RWPE2 (cell line): ENCODE measurements at regions not wholly inside any gene's neighbourhood (a gene's known extent, or its start where the extent isn't known, plus 50 kb on each side); places are given as distances from the start of the nearest gene placed in this dataset.
"Not testable (repeated sequence)": the region's sequence is repeated elsewhere in the genome, so short reads cannot be mapped to it uniquely, and the experiment has no call there.

Experiments
- ATAC-seq: fragments of 200-7000 bp; cut with Tn5 transposase; 3 replicates; pipeline ENCODE4 v1.9.1; 2021; ENCODE audit warnings: low read depth
- DNase-seq: peaks from one replicate; pipeline ENCODE4 v3.0.0-alpha.2; 2020; ENCODE audit warnings: low spot score
- H3K27ac ChIP-seq: fragments of 450-650 bp; 2 replicates; pipeline ENCODE4 v1.5.1; 2017; ENCODE audit warnings: mild to moderate bottlenecking; ENCODE audit not compliant: poor library complexity, severe bottlenecking
- H3K27me3 ChIP-seq: fragments of 250-450 bp; sonication (Bioruptor Pico); 2 replicates; pipeline ENCODE4 v1.5.1; 2021; ENCODE audit warnings: mild to moderate bottlenecking, moderate library complexity; ENCODE audit not compliant: insufficient read depth, poor library complexity, severe bottlenecking
- H3K36me3 ChIP-seq: fragments of 250-450 bp; sonication (Bioruptor Pico); 2 replicates; pipeline ENCODE4 v1.5.1; 2020; ENCODE audit warnings: low read depth, mild to moderate bottlenecking, moderate library complexity
- H3K4me1 ChIP-seq: fragments of 250-450 bp; sonication (Bioruptor Pico); 2 replicates; pipeline ENCODE4 v1.5.1; 2021; ENCODE audit warnings: mild to moderate bottlenecking, moderate library complexity; ENCODE audit not compliant: insufficient read depth, poor library complexity, severe bottlenecking
- H3K4me3 ChIP-seq: fragments of 250-450 bp; sonication (Bioruptor Pico); 2 replicates; pipeline ENCODE4 v1.5.1; 2021; ENCODE audit warnings: mild to moderate bottlenecking, moderate library complexity; ENCODE audit not compliant: severe bottlenecking
- H3K9me3 ChIP-seq: fragments of 250-450 bp; sonication (Bioruptor Pico); 2 replicates; pipeline ENCODE4 v1.5.1; 2021; ENCODE audit warnings: mild to moderate bottlenecking, moderate library complexity; ENCODE audit not compliant: severe bottlenecking
- TF ChIP-seq, protein P1 (sequence below): fragments of 450-650 bp; IDR thresholded peaks from one replicate; pipeline ENCODE4 v1.5.1; 2017; ENCODE audit warnings: mild to moderate bottlenecking, moderate library complexity; ENCODE audit not compliant: poor library complexity, severe bottlenecking

DNA sequence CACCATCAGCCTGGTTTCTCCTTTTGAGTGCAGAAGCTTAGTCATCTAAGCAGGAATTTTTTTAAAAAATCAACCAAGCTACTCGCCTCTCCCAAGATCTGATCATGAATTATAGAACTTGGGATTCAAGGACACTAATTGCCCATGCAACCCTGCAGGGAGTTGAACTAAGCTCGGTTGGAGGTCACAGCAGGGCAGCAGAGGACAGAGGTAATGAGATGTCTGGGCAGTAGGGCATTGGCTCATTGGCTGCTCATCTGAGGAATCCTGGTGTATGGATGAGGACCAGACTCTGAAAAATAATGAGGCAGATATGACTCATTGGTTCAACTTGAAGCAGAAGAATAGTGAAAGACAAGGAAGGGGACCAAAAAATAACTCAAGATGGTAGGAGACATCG lies 111.8 kb upstream of the TLE1 start:
- Histone ChIP-seq H3K4me3 (no peak overlapping the region), H3K36me3 (no peaks in the 10 kb centered on the region), H3K9me3 (no peaks in the 10 kb centered on the region), H3K27me3 (no peaks in the 10 kb centered on the region), H3K4me1 (no peaks in the 10 kb centered on the region), H3K27ac (no peak overlapping the region)
- TF ChIP-seq, protein P1, sequence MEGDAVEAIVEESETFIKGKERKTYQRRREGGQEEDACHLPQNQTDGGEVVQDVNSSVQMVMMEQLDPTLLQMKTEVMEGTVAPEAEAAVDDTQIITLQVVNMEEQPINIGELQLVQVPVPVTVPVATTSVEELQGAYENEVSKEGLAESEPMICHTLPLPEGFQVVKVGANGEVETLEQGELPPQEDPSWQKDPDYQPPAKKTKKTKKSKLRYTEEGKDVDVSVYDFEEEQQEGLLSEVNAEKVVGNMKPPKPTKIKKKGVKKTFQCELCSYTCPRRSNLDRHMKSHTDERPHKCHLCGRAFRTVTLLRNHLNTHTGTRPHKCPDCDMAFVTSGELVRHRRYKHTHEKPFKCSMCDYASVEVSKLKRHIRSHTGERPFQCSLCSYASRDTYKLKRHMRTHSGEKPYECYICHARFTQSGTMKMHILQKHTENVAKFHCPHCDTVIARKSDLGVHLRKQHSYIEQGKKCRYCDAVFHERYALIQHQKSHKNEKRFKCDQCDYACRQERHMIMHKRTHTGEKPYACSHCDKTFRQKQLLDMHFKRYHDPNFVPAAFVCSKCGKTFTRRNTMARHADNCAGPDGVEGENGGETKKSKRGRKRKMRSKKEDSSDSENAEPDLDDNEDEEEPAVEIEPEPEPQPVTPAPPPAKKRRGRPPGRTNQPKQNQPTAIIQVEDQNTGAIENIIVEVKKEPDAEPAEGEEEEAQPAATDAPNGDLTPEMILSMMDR = no peak
- ATAC-seq = no peak
- DNase-seq = no peak

DNA sequence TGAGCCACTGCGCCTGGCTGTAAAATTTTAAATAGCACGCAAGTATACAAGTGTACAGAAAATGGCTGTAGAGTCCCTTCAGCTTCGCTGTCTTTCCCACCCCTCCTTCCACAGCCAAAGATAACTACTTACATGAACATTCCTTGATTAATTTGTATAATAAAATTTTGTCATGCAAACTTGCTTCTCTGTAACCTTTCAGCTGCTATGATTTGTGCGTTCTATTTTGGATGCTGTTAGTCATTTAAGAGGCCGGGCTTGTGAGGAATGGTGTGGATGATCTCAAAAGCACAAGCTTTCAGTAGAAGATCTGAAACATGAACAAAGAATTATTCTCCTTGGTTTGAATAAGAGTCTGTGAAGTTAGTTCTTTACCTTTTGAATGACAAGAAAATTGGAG lies 115.0 kb upstream of the TLE1 start:
- H3K27me3 ChIP-seq = no peaks in the 10 kb centered on the region
- TF ChIP-seq, protein P1 = no peak
- no peaks in the 10 kb centered on the region for H3K36me3 ChIP-seq
- no peak for DNase-seq
- H3K9me3 ChIP-seq = no peaks in the 10 kb centered on the region
- H3K4me3 ChIP-seq = no peak overlapping the region
- H3K27ac ChIP-seq = no peak overlapping the region
- ATAC-seq = no peak
- no peaks in the 10 kb centered on the region for H3K4me1 ChIP-seq

DNA sequence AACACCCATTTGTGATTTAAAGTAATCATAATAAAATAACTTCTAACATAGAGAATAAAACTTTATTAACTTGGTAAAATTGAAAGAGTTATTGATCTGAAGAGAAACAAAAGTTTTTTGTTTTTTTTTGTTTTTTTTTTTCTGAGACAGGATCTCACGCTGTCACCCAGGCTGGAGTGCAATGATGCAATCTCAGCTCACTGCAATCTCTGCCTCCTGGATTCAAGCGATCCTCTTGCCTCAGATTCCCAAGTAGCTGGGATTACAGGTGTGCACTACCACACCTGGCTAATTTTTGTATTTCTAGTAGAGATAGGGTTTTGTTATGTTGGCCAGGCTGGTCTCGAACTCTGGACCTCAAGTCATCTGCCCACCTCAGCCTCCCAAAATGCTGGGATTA lies 116.5 kb upstream of the SPATA31D4 start:
- not testable (repeated sequence) for H3K4me1 ChIP-seq, H3K9me3 ChIP-seq, H3K4me3 ChIP-seq, ATAC-seq, DNase-seq, H3K27ac ChIP-seq, H3K36me3 ChIP-seq, H3K27me3 ChIP-seq

DNA sequence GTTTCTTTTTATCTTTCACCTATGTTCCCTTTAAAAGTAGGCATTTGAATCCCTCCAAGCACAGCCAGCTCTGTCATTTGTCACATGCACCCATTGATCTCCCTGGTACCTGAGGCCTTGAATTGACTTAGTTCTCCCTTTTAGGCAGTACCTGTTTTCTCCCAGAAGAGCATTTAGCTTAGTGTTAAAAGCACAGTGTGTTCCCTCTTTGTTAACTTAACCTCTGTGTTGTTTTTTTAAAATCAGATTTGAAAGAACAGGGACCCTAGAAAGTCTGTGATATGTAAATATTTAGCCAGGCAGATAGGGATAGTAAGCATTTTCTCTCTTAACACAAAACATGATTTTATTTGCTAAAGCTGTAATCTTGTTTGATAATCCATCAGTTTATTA lies 113.8 kb upstream of the SPATA31D4 start:
- ATAC-seq = no peak
- TF ChIP-seq, protein P1 = no peak
- H3K4me3 ChIP-seq = no peak overlapping the region
- no peak for DNase-seq
- no peak overlapping the region for H3K27ac ChIP-seq
- H3K27me3 ChIP-seq = no peaks in the 10 kb centered on the region
- H3K9me3 ChIP-seq = no peaks in the 10 kb centered on the region
- H3K4me1 ChIP-seq = no peaks in the 10 kb centered on the region
- no peaks in the 10 kb centered on the region for H3K36me3 ChIP-seq

DNA sequence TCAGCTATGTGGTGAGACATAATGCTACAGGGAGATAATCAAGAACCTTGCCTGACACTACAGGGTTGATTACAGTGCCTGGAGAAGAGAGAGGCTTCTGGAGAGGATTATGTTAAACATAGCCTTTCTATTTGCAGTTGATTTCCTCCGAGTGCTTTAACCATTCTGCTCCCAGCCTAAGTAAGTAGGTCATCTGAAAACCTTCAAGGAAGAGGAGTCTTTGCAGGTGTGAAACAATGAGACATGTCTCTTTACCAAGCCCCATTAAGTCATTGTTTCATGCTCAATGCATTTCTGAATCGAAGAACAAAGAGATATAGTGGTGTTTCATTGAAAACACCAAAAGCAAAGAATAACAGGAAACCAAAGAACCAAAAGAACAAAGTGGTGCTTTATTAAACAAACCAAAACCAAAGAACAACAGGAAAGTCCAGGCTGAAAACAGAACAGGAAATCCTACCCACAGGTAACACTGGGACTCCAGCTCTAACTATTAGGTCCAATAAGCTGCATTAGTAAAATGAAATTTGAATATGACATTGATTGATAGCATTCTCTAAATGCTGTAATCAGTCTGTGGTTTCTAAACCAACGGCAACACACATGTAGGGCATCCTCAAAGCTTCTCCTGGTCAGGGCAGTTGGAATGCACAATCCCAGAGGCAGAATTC lies 113.3 kb upstream of the SPATA31D4 start:
- ATAC-seq = peak; percentile 59
- Histone ChIP-seq H3K4me3 (no peak overlapping the region), H3K27ac (no peak overlapping the region), H3K36me3 (no peaks in the 10 kb centered on the region), H3K27me3 (no peaks in the 10 kb centered on the region), H3K9me3 (no peaks in the 10 kb centered on the region), H3K4me1 (no peaks in the 10 kb centered on the region)
- no peak for DNase-seq
- TF ChIP-seq, protein P1 = no peak
